ENCODE measurements at regions not wholly inside any gene's neighbourhood (a gene's known extent, or its start where the extent isn't known, plus 50 kb on each side); places are given as distances from the start of the nearest gene placed in this dataset.

- Histone ChIP-seq H3K4me3 (ENCODE audit: low read depth, low read length, poor library complexity, severe bottlenecking) (no peak overlapping the region), H3K27me3 (replicated peaks; ENCODE audit: insufficient read depth, low read depth, low read length, poor library complexity) (peaks cover 55% of the 10 kb centered on the region), H3K4me1 (ENCODE audit: insufficient read depth, low read length, poor library complexity, severe bottlenecking) (peaks cover 14% of the 10 kb centered on the region), H3K27ac (ENCODE audit: low read depth, low read length, poor library complexity, severe bottlenecking) (no peak overlapping the region), H3K9me3 (ENCODE audit: low read depth, low read length, poor library complexity, severe bottlenecking) (no peaks in the 10 kb centered on the region), H3K36me3 (ENCODE audit: insufficient read depth, low read length, poor library complexity, severe bottlenecking) (no peaks in the 10 kb centered on the region)
- POLR2A ChIA-PET (ENCODE audit: low non-redundant PET): no interaction called here
- DNase-seq (ENCODE audit: low spot score): no peak
- intact Hi-C loops (cut with micrococcal nuclease; ENCODE audit: unreplicated experiment): no loop called here
- no peak for TF ChIP-seq EZH2 (IDR thresholded peaks at IDR 0.05; ENCODE audit: borderline replicate concordance, low read depth, low read length, poor library complexity, severe bottlenecking)
- TF ChIP-seq, protein P1, sequence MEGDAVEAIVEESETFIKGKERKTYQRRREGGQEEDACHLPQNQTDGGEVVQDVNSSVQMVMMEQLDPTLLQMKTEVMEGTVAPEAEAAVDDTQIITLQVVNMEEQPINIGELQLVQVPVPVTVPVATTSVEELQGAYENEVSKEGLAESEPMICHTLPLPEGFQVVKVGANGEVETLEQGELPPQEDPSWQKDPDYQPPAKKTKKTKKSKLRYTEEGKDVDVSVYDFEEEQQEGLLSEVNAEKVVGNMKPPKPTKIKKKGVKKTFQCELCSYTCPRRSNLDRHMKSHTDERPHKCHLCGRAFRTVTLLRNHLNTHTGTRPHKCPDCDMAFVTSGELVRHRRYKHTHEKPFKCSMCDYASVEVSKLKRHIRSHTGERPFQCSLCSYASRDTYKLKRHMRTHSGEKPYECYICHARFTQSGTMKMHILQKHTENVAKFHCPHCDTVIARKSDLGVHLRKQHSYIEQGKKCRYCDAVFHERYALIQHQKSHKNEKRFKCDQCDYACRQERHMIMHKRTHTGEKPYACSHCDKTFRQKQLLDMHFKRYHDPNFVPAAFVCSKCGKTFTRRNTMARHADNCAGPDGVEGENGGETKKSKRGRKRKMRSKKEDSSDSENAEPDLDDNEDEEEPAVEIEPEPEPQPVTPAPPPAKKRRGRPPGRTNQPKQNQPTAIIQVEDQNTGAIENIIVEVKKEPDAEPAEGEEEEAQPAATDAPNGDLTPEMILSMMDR (conservative IDR thresholded peaks at IDR 0.05; ENCODE audit: low read depth, low read length): no peak
- no TSS peak for BruUV-seq (replicated peaks)
- CTCF ChIA-PET: no interaction called here
Measured at GRCh38 chr16:89040391-89040790, 53.3 kb upstream of the ACSF3 start.

GRCh38 chr16:89040861-89041570, 52.6 kb upstream of the ACSF3 start:
- Histone ChIP-seq H3K9me3 (ENCODE audit: low read depth, low read length, poor library complexity, severe bottlenecking) (no peaks in the 10 kb centered on the region), H3K4me1 (ENCODE audit: insufficient read depth, low read length, poor library complexity, severe bottlenecking) (peaks cover 14% of the 10 kb centered on the region), H3K27ac (ENCODE audit: low read depth, low read length, poor library complexity, severe bottlenecking) (no peak overlapping the region), H3K4me3 (ENCODE audit: low read depth, low read length, poor library complexity, severe bottlenecking) (no peak overlapping the region), H3K36me3 (ENCODE audit: insufficient read depth, low read length, poor library complexity, severe bottlenecking) (no peaks in the 10 kb centered on the region), H3K27me3 (replicated peaks; ENCODE audit: insufficient read depth, low read depth, low read length, poor library complexity) (peaks cover 49% of the 10 kb centered on the region)
- TF ChIP-seq, protein P1 (conservative IDR thresholded peaks at IDR 0.05; ENCODE audit: low read depth, low read length): no peak
- TF ChIP-seq EZH2 (IDR thresholded peaks at IDR 0.05; ENCODE audit: borderline replicate concordance, low read depth, low read length, poor library complexity, severe bottlenecking): no peak
- intact Hi-C loops (cut with micrococcal nuclease; ENCODE audit: unreplicated experiment): no loop called here
- no peak for DNase-seq (ENCODE audit: low spot score)
- CTCF ChIA-PET: no interaction called here
- no TSS peak for BruUV-seq (replicated peaks)
- POLR2A ChIA-PET (ENCODE audit: low non-redundant PET): no interaction called here

GRCh38 chr16:89041571-89042481, 51.8 kb upstream of the ACSF3 start:
- DNase-seq (ENCODE audit: low spot score): no peak
- POLR2A ChIA-PET (ENCODE audit: low non-redundant PET): no interaction called here
- BruUV-seq (replicated peaks): no TSS peak
- H3K36me3 ChIP-seq (ENCODE audit: insufficient read depth, low read length, poor library complexity, severe bottlenecking): no peaks in the 10 kb centered on the region
- no peaks in the 10 kb centered on the region for H3K9me3 ChIP-seq (ENCODE audit: low read depth, low read length, poor library complexity, severe bottlenecking)
- CTCF ChIA-PET: no interaction called here
- TF ChIP-seq EZH2 (IDR thresholded peaks at IDR 0.05; ENCODE audit: borderline replicate concordance, low read depth, low read length, poor library complexity, severe bottlenecking): no peak
- TF ChIP-seq, protein P1 (conservative IDR thresholded peaks at IDR 0.05; ENCODE audit: low read depth, low read length): no peak
- no peak overlapping the region for H3K27ac ChIP-seq (ENCODE audit: low read depth, low read length, poor library complexity, severe bottlenecking)
- intact Hi-C loops (cut with micrococcal nuclease; ENCODE audit: unreplicated experiment): no loop called here
- no peak overlapping the region for H3K4me3 ChIP-seq (ENCODE audit: low read depth, low read length, poor library complexity, severe bottlenecking)
- peaks cover 43% of the 10 kb centered on the region for H3K27me3 ChIP-seq (replicated peaks; ENCODE audit: insufficient read depth, low read depth, low read length, poor library complexity)
- H3K4me1 ChIP-seq (ENCODE audit: insufficient read depth, low read length, poor library complexity, severe bottlenecking): peaks cover 14% of the 10 kb centered on the region

Data from A673 (cell line).